ENCODE measurements at regions not wholly inside any gene's neighbourhood (a gene's known extent, or its start where the extent isn't known, plus 50 kb on each side); places are given as distances from the start of the nearest gene placed in this dataset.

GRCh38 chr3:41007399-41007798 lies 191.9 kb upstream of the CTNNB1 start:
- intact Hi-C loops (cut with micrococcal nuclease) = no loop called here
- peaks cover 2% of the 10 kb centered on the region for H3K27me3 Mint-ChIP-seq (ENCODE audit: low read depth)

GRCh38 chr3:41011854-41012253 lies 187.5 kb upstream of the CTNNB1 start:
- Mint-ChIP-seq H3K4me1 (ENCODE audit: low read depth) (no peaks in the 10 kb centered on the region), H3K27ac (no peak overlapping the region), H3K27me3 (ENCODE audit: low read depth) (peaks cover 7% of the 10 kb centered on the region), H3K36me3 (ENCODE audit: low read depth) (peaks cover 2% of the 10 kb centered on the region), H3K4me3 (no peak overlapping the region), H3K9me3 (peaks cover 11% of the 10 kb centered on the region)
- intact Hi-C loops (cut with micrococcal nuclease) = no loop called here
- no peak for DNase-seq
- CTCF ChIA-PET = interaction anchor here (0.8 kb wide), 1 partner anchor 13 kb away, joined by 3 read pairs; no protein-coding TSS in a partner anchor

More at GRCh38 chr3:41007399-41007798, 191.9 kb upstream of the CTNNB1 start:
- H3K9me3 Mint-ChIP-seq = peaks cover 11% of the 10 kb centered on the region
- peaks cover 5% of the 10 kb centered on the region for H3K4me1 Mint-ChIP-seq (ENCODE audit: low read depth)
- H3K27ac Mint-ChIP-seq = no peak overlapping the region
- CTCF ChIA-PET = no interaction called here
- no peak overlapping the region for H3K4me3 Mint-ChIP-seq
- H3K36me3 Mint-ChIP-seq (ENCODE audit: low read depth) = peaks cover 2% of the 10 kb centered on the region
- no peak for DNase-seq

- H3K27ac Mint-ChIP-seq = no peak overlapping the region
- intact Hi-C loops (cut with micrococcal nuclease) = no loop called here
- H3K36me3 Mint-ChIP-seq (ENCODE audit: low read depth) = no peaks in the 10 kb centered on the region
- no peaks in the 10 kb centered on the region for H3K4me1 Mint-ChIP-seq (ENCODE audit: low read depth)
- no peak for DNase-seq
- H3K4me3 Mint-ChIP-seq = no peak overlapping the region
- H3K9me3 Mint-ChIP-seq = no peaks in the 10 kb centered on the region
- H3K27me3 Mint-ChIP-seq (ENCODE audit: low read depth) = no peaks in the 10 kb centered on the region
- CTCF ChIA-PET = no interaction called here
Observed at GRCh38 chr3:41018855-41019254, 180.4 kb upstream of the CTNNB1 start.

GRCh38 chr3:41024031-41024836 lies 175.1 kb upstream of the CTNNB1 start:
- no peak overlapping the region for H3K4me3 Mint-ChIP-seq
- H3K4me1 Mint-ChIP-seq (ENCODE audit: low read depth) = no peaks in the 10 kb centered on the region
- no peaks in the 10 kb centered on the region for H3K27me3 Mint-ChIP-seq (ENCODE audit: low read depth)
- no peaks in the 10 kb centered on the region for H3K9me3 Mint-ChIP-seq
- no peak for DNase-seq
- intact Hi-C loops (cut with micrococcal nuclease) = no loop called here
- H3K36me3 Mint-ChIP-seq (ENCODE audit: low read depth) = no peaks in the 10 kb centered on the region
- CTCF ChIA-PET = interaction anchor here (0.6 to 0.7 kb wide), 3 partner anchors 12 to 1578 kb away, joined by 3 to 5 read pairs (median 4); no protein-coding TSS in a partner anchor
- no peak overlapping the region for H3K27ac Mint-ChIP-seq

- DNase-seq = no peak
- no peaks in the 10 kb centered on the region for H3K36me3 Mint-ChIP-seq (ENCODE audit: low read depth)
- CTCF ChIA-PET = no interaction called here
- no peak overlapping the region for H3K27ac Mint-ChIP-seq
- H3K4me3 Mint-ChIP-seq = no peak overlapping the region
- no peaks in the 10 kb centered on the region for H3K27me3 Mint-ChIP-seq (ENCODE audit: low read depth)
- H3K9me3 Mint-ChIP-seq = no peaks in the 10 kb centered on the region
- H3K4me1 Mint-ChIP-seq (ENCODE audit: low read depth) = no peaks in the 10 kb centered on the region
- intact Hi-C loops (cut with micrococcal nuclease) = no loop called here
Observed at GRCh38 chr3:41026394-41027177, 172.7 kb upstream of the CTNNB1 start.

GRCh38 chr3:41029356-41029755 lies 169.9 kb upstream of the CTNNB1 start:
- Mint-ChIP-seq H3K27me3 (ENCODE audit: low read depth) (no peaks in the 10 kb centered on the region), H3K36me3 (ENCODE audit: low read depth) (no peaks in the 10 kb centered on the region), H3K4me1 (ENCODE audit: low read depth) (no peaks in the 10 kb centered on the region), H3K27ac (no peak overlapping the region), H3K4me3 (no peak overlapping the region), H3K9me3 (no peaks in the 10 kb centered on the region)
- CTCF ChIA-PET = no interaction called here
- intact Hi-C loops (cut with micrococcal nuclease) = no loop called here
- DNase-seq = no peak

- no peak overlapping the region for H3K27ac Mint-ChIP-seq
- no peak overlapping the region for H3K4me3 Mint-ChIP-seq
- CTCF ChIA-PET = no interaction called here
- no peaks in the 10 kb centered on the region for H3K4me1 Mint-ChIP-seq (ENCODE audit: low read depth)
- DNase-seq = no peak
- H3K36me3 Mint-ChIP-seq (ENCODE audit: low read depth) = no peaks in the 10 kb centered on the region
- no peaks in the 10 kb centered on the region for H3K27me3 Mint-ChIP-seq (ENCODE audit: low read depth)
- H3K9me3 Mint-ChIP-seq = no peaks in the 10 kb centered on the region
- intact Hi-C loops (cut with micrococcal nuclease) = no loop called here
Observed at GRCh38 chr3:41030220-41030619, 169.1 kb upstream of the CTNNB1 start.

- Mint-ChIP-seq H3K4me1 (ENCODE audit: low read depth) (no peaks in the 10 kb centered on the region), H3K27ac (no peak overlapping the region), H3K9me3 (no peaks in the 10 kb centered on the region), H3K36me3 (ENCODE audit: low read depth) (no peaks in the 10 kb centered on the region), H3K27me3 (ENCODE audit: low read depth) (no peaks in the 10 kb centered on the region), H3K4me3 (no peak overlapping the region)
- intact Hi-C loops (cut with micrococcal nuclease) = no loop called here
- CTCF ChIA-PET = no interaction called here
- no peak for DNase-seq
Observed at GRCh38 chr3:41031401-41031800, 167.9 kb upstream of the CTNNB1 start.

GRCh38 chr3:41033956-41034519 lies 165.3 kb upstream of the CTNNB1 start:
- H3K27me3 Mint-ChIP-seq (ENCODE audit: low read depth) = peaks cover 2% of the 10 kb centered on the region
- intact Hi-C loops (cut with micrococcal nuclease) = no loop called here
- H3K4me3 Mint-ChIP-seq = no peak overlapping the region
- H3K36me3 Mint-ChIP-seq (ENCODE audit: low read depth) = no peaks in the 10 kb centered on the region
- H3K27ac Mint-ChIP-seq = no peak overlapping the region
- H3K9me3 Mint-ChIP-seq = no peaks in the 10 kb centered on the region
- CTCF ChIA-PET = no interaction called here
- no peak for DNase-seq
- H3K4me1 Mint-ChIP-seq (ENCODE audit: low read depth) = no peaks in the 10 kb centered on the region

- Mint-ChIP-seq H3K4me1 (ENCODE audit: low read depth) (no peaks in the 10 kb centered on the region), H3K27ac (no peak overlapping the region), H3K36me3 (ENCODE audit: low read depth) (no peaks in the 10 kb centered on the region), H3K27me3 (ENCODE audit: low read depth) (peaks cover 2% of the 10 kb centered on the region), H3K4me3 (no peak overlapping the region), H3K9me3 (no peaks in the 10 kb centered on the region)
- intact Hi-C loops (cut with micrococcal nuclease) = no loop called here
- DNase-seq = no peak
- CTCF ChIA-PET = interaction anchor here (0.7 kb wide), 1 partner anchor 61 kb away, joined by 3 read pairs; no protein-coding TSS in a partner anchor
Observed at GRCh38 chr3:41035456-41036022, 163.8 kb upstream of the CTNNB1 start.

GRCh38 chr3:41037651-41038334 lies 161.5 kb upstream of the CTNNB1 start:
- H3K9me3 Mint-ChIP-seq = no peaks in the 10 kb centered on the region
- peaks cover 4% of the 10 kb centered on the region for H3K27me3 Mint-ChIP-seq (ENCODE audit: low read depth)
- H3K4me3 Mint-ChIP-seq = no peak overlapping the region
- H3K27ac Mint-ChIP-seq = no peak overlapping the region
- intact Hi-C loops (cut with micrococcal nuclease) = no loop called here
- CTCF ChIA-PET = no interaction called here
- no peaks in the 10 kb centered on the region for H3K36me3 Mint-ChIP-seq (ENCODE audit: low read depth)
- no peaks in the 10 kb centered on the region for H3K4me1 Mint-ChIP-seq (ENCODE audit: low read depth)
- no peak for DNase-seq

- H3K4me1 Mint-ChIP-seq (ENCODE audit: low read depth) = no peaks in the 10 kb centered on the region
- H3K4me3 Mint-ChIP-seq = no peak overlapping the region
- DNase-seq = no peak
- no peaks in the 10 kb centered on the region for H3K9me3 Mint-ChIP-seq
- CTCF ChIA-PET = no interaction called here
- H3K27me3 Mint-ChIP-seq (ENCODE audit: low read depth) = peaks cover 4% of the 10 kb centered on the region
- intact Hi-C loops (cut with micrococcal nuclease) = no loop called here
- H3K27ac Mint-ChIP-seq = no peak overlapping the region
- no peaks in the 10 kb centered on the region for H3K36me3 Mint-ChIP-seq (ENCODE audit: low read depth)
Observed at GRCh38 chr3:41040256-41040655, 159.0 kb upstream of the CTNNB1 start.

Measured in activated naive CD4-positive, alpha-beta T cell treated with anti-CD3 and anti-CD28 coated beads for 36 hours (primary cell).